Left kidney (tissue), 1 donor: ENCODE measurements at regions not wholly inside any gene's neighbourhood (a gene's known extent, or its start where the extent isn't known, plus 50 kb on each side); places are given as distances from the start of the nearest gene placed in this dataset.
"Not testable (repeated sequence)": the region's sequence is repeated elsewhere in the genome, so short reads cannot be mapped to it uniquely, and the experiment has no call there.

ENCODE experiments used
- DNase-seq: peaks from one replicate; pipeline ENCODE4 v3.0.0-alpha.2; 2013

DNA sequence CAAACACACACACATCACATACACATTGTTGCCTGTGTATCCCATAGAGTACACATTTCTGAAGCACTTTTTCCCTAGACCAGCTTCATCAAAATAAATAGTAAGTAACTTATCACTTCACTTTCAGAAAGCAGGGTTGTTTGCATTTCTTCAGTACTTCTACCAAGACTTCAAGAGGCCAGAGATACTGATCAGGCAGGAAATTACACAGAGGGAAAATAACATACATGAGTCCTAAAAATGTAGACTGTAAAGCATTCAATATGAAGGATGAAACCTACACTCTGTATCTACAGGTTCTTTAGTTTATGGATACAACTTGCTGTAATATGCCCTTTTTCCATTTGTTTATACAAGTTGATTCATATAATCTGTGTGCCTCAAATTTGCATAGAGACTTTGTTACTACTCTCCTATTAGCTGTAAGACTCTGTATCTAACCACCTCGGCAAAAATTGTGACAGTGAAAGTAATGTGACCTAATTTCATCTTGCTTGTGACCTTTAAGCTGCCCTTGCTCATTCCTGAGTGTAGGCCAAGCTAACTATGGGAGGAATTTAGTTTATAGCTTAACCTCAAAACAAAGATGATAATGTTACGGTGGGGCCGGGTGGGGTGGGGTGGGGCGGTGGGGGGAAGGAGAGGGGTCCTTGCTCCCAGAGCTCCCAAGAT lies 228.9 kb upstream of the SPOPL start:
- no peak for DNase-seq

DNA sequence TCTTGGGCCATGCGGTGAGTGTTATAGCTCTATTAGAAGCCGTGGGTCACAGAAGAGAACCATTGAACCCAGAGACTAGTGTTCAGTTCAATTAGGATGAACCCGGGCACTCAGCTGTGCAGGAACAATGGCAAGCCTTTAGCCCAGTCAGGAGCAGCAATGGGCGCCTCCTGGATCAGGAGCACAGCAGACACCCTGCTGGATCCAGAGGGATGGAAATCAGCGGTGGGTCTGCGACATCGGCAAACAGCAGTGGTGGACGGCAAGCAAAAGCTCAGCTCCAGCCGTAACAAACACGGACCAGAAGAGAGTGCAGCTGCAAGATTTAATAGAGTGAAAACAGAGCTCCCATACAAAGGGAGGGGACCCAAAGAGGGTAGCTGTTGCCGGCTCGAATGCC lies 228.3 kb upstream of the SPOPL start:
- not testable (repeated sequence) for DNase-seq

- no peak for DNase-seq
Observed at GRCh38 chr2:138274421-138275291, 226.9 kb upstream of the SPOPL start.

DNA sequence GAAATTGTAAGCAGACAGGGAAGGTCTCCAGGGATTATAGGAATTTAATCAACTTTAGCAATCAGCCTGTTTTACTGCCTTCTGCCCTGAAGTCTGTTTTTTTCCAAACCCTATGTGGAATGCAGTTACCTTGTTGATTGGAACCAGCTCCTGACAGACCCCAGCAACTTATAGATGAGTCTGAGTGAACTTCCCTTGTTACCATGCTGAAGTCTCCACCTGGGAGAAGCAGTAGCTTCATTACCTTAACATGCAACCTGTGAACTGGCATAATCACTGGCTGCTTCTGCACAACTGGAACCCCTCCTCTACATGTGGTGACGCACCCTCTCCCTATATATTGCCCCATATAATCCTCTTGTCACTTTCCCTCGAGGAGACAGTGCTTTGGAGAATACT lies 226.3 kb upstream of the SPOPL start:
- DNase-seq: no peak

DNA sequence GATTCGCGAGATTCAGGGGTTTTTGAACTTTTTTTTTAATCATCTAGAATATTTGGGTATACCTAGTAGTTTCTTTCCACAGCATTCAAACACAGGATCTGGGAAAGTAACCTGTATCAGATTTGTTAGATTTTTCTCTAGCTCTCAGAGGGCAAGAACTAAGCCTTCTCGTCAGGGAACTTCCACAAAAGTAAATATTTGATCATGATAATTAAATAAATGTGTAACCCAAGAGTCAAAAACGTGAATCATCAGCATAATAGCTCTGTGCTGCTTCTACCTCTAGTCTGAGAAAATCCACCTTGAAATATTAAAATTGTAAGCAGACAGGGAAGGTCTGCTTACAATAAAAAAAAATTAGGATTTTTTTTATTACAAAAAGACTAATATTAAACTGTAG lies 225.7 kb upstream of the SPOPL start:
- no peak for DNase-seq

GRCh38 chr2:138276339-138276738 lies 225.2 kb upstream of the SPOPL start:
- DNase-seq: no peak

- no peak for DNase-seq
Observed at GRCh38 chr2:138277062-138277461, 224.5 kb upstream of the SPOPL start.

DNA sequence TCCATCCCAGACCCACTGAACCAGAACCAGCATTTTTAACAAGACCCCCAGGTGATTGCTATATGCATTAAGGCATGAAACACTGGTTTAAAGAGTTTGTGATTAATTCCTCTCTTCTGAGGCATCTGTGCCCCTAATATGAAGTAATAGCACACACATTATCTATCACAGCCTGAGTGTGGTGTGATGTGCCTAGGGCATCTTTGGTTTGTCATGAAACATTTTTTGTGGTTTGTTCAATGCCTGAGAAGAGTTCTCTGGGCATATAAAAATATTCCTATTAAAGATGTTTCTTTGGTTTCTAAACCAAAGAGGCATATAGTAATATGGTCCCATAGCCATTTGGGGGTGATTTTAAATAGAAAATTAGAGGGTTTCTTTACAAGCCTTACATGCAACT lies 221.7 kb upstream of the SPOPL start:
- no peak for DNase-seq

DNA sequence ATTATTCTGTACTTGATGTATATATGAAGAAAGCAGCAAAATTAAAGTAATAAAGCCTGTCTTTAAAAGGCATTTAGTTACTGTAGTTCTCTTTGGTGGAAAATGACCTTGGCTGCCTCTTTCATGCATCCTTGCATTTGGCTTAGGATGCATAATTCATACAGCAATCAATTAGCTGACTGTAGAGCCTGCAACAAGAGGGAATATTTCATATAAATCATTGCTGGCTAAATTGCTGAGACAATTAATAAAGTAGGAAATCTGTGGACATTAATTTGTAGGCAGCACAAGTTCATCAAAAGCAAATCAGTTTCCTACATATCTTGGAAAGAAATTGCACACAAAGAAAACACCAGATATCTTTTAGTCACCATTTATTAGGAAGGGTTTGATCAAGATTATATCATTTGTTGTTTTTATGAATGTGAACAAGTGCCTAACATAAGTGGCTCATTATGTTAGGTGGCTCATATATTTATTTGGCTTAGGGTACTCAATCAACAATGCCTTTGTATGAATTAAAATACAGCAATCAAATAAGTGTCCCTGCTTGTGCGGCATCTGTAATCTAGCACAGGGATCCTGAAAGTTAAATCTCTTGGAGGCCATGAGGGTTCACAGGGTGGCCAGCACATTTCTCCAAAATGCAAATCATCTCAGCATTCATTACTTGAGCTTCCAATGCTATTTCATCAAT lies 220.4 kb upstream of the SPOPL start:
- no peak for DNase-seq

- no peak for DNase-seq
Observed at GRCh38 chr2:138282014-138282672, 219.4 kb upstream of the SPOPL start.

DNA sequence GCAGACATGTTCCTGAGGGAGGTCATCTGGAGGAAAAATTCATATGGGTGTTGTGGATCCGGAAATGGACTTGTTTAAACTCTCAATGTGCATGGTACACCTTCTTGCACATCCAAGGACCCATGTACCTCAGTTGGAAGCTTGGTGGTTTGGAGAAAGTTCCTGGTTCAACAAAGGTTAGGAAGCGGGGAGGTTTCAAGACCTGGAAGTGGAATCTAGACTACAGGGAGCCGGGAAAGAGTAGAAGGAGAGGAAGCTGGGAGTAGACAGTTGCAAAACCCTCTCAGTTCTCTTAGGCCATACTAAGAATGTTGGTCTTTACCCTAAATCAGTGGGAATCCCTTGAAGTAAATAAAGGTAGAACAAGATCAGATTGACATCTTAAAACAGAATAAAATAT lies 209.8 kb upstream of the SPOPL start:
- DNase-seq: no peak

- no peak for DNase-seq
Observed at GRCh38 chr2:138293045-138293444, 208.5 kb upstream of the SPOPL start.

GRCh38 chr2:138293549-138293948 lies 208.0 kb upstream of the SPOPL start:
- no peak for DNase-seq

GRCh38 chr2:138294451-138294850 lies 207.1 kb upstream of the SPOPL start:
- DNase-seq: no peak

DNA sequence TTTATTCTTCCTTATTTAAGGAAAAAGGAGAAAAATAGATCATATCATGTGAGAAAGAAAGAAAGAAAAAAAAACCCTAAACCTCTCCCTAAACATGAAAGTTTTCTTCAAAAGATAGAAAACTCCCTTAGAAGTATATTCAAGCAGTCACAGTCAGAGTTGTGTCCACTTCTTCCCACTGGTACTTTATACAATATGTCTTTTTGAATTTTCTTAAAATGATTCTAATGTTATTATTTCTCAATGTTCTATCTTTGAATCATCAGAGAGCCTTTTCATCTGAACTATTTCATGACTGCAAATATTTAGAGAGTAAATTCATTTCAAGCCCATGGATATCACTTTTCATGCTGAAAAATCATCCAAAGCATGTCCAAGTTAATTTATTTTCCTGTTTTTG lies 205.2 kb upstream of the SPOPL start:
- no peak for DNase-seq

- no peak for DNase-seq
Observed at GRCh38 chr2:138298120-138298814, 203.3 kb upstream of the SPOPL start.

DNA sequence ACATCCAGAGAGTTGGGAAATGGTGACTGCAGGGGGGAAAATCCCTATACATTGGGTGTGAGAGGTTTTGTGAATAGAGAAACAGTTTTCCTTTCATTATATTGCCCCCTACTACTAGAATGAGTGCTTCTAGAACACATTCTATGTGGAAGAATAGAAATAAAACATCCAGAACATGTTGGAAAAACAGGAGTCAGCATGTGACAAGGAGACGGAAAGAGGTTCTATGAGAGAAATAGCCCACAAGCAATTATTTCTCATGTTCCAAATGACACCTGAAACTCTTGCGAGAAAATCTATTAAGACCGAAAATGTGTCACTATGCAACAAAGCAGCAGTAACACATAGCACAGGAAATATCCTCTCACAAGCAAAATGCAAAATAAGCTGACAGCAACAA lies 202.7 kb upstream of the SPOPL start:
- no peak for DNase-seq

- no peak for DNase-seq
Observed at GRCh38 chr2:138306626-138307025, 194.9 kb upstream of the SPOPL start.

GRCh38 chr2:138307099-138307498 lies 194.5 kb upstream of the SPOPL start:
- DNase-seq: no peak

- DNase-seq: no peak
Observed at GRCh38 chr2:138309760-138310159, 191.8 kb upstream of the SPOPL start.

DNA sequence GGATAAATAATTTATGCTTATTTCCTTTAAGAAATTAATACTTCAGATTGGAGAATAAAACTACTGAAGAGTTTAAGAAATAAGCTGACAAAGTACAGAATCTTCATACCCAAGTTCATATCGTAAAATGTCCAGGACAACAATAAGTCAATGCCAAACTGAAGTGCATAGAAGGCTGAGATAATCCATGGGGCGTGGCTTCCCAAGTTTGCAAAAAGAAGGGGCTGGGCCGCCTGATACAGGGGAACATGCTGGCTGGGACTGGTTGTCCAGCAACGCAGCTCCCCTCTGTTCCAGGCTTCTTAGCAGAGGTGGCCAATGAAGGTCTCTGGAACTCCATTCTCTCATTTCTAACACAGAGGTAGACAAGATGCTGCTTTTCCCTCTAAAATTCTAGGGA lies 189.5 kb upstream of the SPOPL start:
- no peak for DNase-seq

- not testable (repeated sequence) for DNase-seq
Observed at GRCh38 chr2:138315619-138316018, 186.0 kb upstream of the SPOPL start.
